WTC11 (cell line): ENCODE measurements at regions not wholly inside any gene's neighbourhood (a gene's known extent, or its start where the extent isn't known, plus 50 kb on each side); places are given as distances from the start of the nearest gene placed in this dataset.

Source experiments
- ATAC-seq: fragments of 200-7000 bp; cut with Tn5 transposase; 2 replicates; pipeline ENCODE4 v1.10.0; 2021; ENCODE audit warnings: mild to moderate bottlenecking, moderate library complexity
- CTCF ChIA-PET: fragments of 300-600 bp; sonication (Branson Sonifier 250); formaldehyde crosslinking; loops from one replicate; lab custom pipeline; 2021; ENCODE audit warnings: antibody characterized with exemption; lab: Charles Lee
- POLR2A ChIA-PET: fragments of 350-600 bp; sonication (Branson Sonifier 250); formaldehyde crosslinking; loops from one replicate; lab custom pipeline; 2021; ENCODE audit warnings: antibody characterized with exemption; lab: Charles Lee
- DNase-seq: peaks from one replicate; pipeline ENCODE4 v3.0.0; 2021; ENCODE audit warnings: low spot score
- H3K27ac Mint-ChIP-seq: 2 replicates; pipeline ENCODE4 v1.8.0; 2021; ENCODE audit warnings: mixed read lengths
- H3K27me3 Mint-ChIP-seq: 2 replicates; pipeline ENCODE4 v1.8.0; 2021; ENCODE audit warnings: low read depth, mild to moderate bottlenecking, moderate library complexity, mixed read lengths
- H3K36me3 Mint-ChIP-seq: 2 replicates; pipeline ENCODE4 v1.8.0; 2021; ENCODE audit warnings: mixed read lengths
- H3K4me1 Mint-ChIP-seq: 2 replicates; pipeline ENCODE4 v1.8.0; 2022; ENCODE audit warnings: mixed read lengths
- H3K4me3 Mint-ChIP-seq: 2 replicates; pipeline ENCODE4 v1.8.0; 2021; ENCODE audit warnings: mild to moderate bottlenecking, moderate library complexity, mixed read lengths
- H3K9me3 Mint-ChIP-seq: 2 replicates; pipeline ENCODE4 v1.8.0; 2021; ENCODE audit warnings: mixed read lengths
- ATF1 ChIP-seq: sonication (generic); formaldehyde crosslinking; IDR thresholded peaks from 2 replicates; pipeline ENCODE4 v1.8.1; 2023; ENCODE audit warnings: mild to moderate bottlenecking, moderate library complexity, missing genetic modification reagents
- CBFB ChIP-seq: sonication (generic); formaldehyde crosslinking; IDR thresholded peaks from 2 replicates; pipeline ENCODE4 v1.8.1; 2022; ENCODE audit warnings: mild to moderate bottlenecking, low read depth, missing genetic modification reagents
- ELF4 ChIP-seq: sonication (generic); formaldehyde crosslinking; IDR thresholded peaks from 2 replicates; pipeline ENCODE4 v1.8.1; 2022; ENCODE audit warnings: low read depth, mild to moderate bottlenecking, moderate library complexity, missing genetic modification reagents
- EMX1 ChIP-seq: fragments of 250-450 bp; sonication (Bioruptor Pico); IDR thresholded peaks from 2 replicates; pipeline ENCODE4 v1.8.0; 2021; ENCODE audit warnings: mild to moderate bottlenecking
- ETV6 ChIP-seq: sonication (generic); formaldehyde crosslinking; IDR thresholded peaks from 2 replicates; pipeline ENCODE4 v1.8.1; 2022; ENCODE audit warnings: mild to moderate bottlenecking, missing genetic modification reagents
- GTF2I ChIP-seq: fragments of 250-450 bp; sonication (Bioruptor Pico); conservative IDR thresholded peaks from 2 replicates; pipeline ENCODE4 v1.4.0; 2021; ENCODE audit warnings: mild to moderate bottlenecking
- HMGA2 ChIP-seq: fragments of 250-450 bp; sonication (Bioruptor Pico); IDR thresholded peaks from 2 replicates; pipeline ENCODE4 v1.4.0; 2021; ENCODE audit warnings: mild to moderate bottlenecking, moderate library complexity
- NFATC4 ChIP-seq: fragments of 250-450 bp; sonication (Bioruptor Pico); IDR thresholded peaks from 2 replicates; pipeline ENCODE4 v1.9.0; 2021; ENCODE audit warnings: mild to moderate bottlenecking
- NFYB ChIP-seq: sonication (generic); formaldehyde crosslinking; conservative IDR thresholded peaks from 2 replicates; pipeline ENCODE4 v1.8.0; 2022; ENCODE audit warnings: low read depth, missing genetic modification reagents
- NR3C1 ChIP-seq: sonication (generic); formaldehyde crosslinking; conservative IDR thresholded peaks from 2 replicates; pipeline ENCODE4 v1.8.1; 2023; ENCODE audit warnings: low read depth, mild to moderate bottlenecking, missing genetic modification reagents
- PRRX2 ChIP-seq: fragments of 250-450 bp; sonication (Bioruptor Pico); IDR thresholded peaks from 2 replicates; pipeline ENCODE4 v1.8.0; 2021; ENCODE audit warnings: mild to moderate bottlenecking
- SP1 ChIP-seq: sonication (generic); formaldehyde crosslinking; conservative IDR thresholded peaks from 2 replicates; pipeline ENCODE4 v1.8.1; 2022; ENCODE audit warnings: missing genetic modification reagents
- ZNF121 ChIP-seq: sonication (generic); formaldehyde crosslinking; IDR thresholded peaks from 2 replicates; pipeline ENCODE4 v1.8.0; 2023; ENCODE audit warnings: missing genetic modification reagents
- ZNF232 ChIP-seq: sonication (generic); formaldehyde crosslinking; IDR thresholded peaks from 2 replicates; pipeline ENCODE4 v1.8.0; 2022; ENCODE audit warnings: mild to moderate bottlenecking, missing genetic modification reagents
- ZNF396 ChIP-seq: fragments of 250-450 bp; sonication (Bioruptor Pico); IDR thresholded peaks from 2 replicates; pipeline ENCODE4 v1.8.0; 2021; ENCODE audit warnings: mild to moderate bottlenecking, moderate library complexity, borderline replicate concordance
- TF ChIP-seq, protein P1 (sequence below): sonication (generic); formaldehyde crosslinking; IDR thresholded peaks from 2 replicates; pipeline ENCODE4 v1.8.0; 2023; ENCODE audit warnings: mild to moderate bottlenecking, missing genetic modification reagents
- TF ChIP-seq, protein P2 (sequence below): sonication (generic); formaldehyde crosslinking; IDR thresholded peaks from 2 replicates; pipeline ENCODE4 v1.8.1; 2022; ENCODE audit warnings: mild to moderate bottlenecking, moderate library complexity, missing genetic modification reagents
- TF ChIP-seq, protein P3 (sequence below): fragments of 200-600 bp; IDR thresholded peaks from 2 replicates; pipeline ENCODE4 v1.8.0; 2022; ENCODE audit warnings: antibody characterized with exemption
- TF ChIP-seq, protein P4 (sequence below): sonication (generic); formaldehyde crosslinking; IDR thresholded peaks from 2 replicates; pipeline ENCODE4 v1.8.1; 2023; ENCODE audit warnings: mild to moderate bottlenecking, missing genetic modification reagents, borderline replicate concordance

DNA sequence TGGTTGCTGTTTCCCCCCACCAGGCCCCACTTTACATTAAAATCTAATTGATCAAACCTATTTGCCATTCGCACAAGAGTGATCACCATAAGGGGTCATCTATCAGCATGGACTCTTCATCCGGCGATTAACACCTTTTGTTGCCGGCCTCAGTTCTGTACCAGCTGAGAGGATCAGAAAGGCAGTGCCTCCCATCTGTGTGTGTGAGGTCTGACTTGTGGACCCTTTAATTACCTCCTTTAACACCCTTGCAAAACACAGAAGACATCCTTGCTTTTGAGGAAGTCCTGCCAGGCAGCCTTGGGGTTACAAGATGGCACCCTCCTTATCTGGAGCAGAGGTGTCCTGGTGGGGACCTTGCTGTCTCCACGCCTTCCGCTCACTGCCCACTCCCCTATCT, 77.2 kb upstream of the IRX3 start:
- POLR2A ChIA-PET: no interaction called here
- H3K4me1 Mint-ChIP-seq: peaks cover 49% of the 10 kb centered on the region

DNA sequence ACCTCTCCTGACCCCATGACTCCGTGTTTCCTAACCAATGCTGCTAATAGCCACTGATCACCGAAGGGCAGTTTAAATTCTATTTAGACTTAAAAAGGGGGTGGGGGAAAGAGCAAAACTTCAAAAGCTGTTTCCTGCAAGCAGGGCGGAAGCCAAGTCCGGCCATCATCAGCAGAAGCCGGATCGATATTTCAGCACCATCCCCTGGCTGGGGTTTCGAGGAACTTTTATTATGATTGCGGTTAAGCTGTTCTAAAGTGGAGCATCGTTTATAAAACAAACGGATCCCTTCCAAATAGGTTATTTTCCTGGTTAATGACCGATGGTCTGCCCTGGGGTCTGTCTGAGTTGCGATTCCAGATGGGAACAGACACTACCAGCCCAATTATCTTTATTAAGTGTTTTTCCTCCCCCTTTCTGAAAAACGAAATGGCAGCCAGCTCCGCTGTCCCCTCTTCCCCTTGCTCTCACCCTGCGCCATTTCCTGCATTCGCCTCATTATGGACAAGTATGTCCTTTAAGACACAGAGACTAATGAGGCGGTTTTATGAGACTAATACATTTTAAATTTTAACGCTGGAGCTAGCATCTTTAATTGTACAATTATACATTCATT, 76.1 kb upstream of the IRX3 start:
- no peaks in the 10 kb centered on the region for H3K36me3 Mint-ChIP-seq
- TF ChIP-seq NR3C1 (CRISPR knock-in tag): no peak
- TF ChIP-seq ATF1 (CRISPR knock-in tag): no peak
- no peak; the same call in 1 of the 2 replicates for TF ChIP-seq ZNF121 (CRISPR knock-in tag)
- TF ChIP-seq, protein P1, sequence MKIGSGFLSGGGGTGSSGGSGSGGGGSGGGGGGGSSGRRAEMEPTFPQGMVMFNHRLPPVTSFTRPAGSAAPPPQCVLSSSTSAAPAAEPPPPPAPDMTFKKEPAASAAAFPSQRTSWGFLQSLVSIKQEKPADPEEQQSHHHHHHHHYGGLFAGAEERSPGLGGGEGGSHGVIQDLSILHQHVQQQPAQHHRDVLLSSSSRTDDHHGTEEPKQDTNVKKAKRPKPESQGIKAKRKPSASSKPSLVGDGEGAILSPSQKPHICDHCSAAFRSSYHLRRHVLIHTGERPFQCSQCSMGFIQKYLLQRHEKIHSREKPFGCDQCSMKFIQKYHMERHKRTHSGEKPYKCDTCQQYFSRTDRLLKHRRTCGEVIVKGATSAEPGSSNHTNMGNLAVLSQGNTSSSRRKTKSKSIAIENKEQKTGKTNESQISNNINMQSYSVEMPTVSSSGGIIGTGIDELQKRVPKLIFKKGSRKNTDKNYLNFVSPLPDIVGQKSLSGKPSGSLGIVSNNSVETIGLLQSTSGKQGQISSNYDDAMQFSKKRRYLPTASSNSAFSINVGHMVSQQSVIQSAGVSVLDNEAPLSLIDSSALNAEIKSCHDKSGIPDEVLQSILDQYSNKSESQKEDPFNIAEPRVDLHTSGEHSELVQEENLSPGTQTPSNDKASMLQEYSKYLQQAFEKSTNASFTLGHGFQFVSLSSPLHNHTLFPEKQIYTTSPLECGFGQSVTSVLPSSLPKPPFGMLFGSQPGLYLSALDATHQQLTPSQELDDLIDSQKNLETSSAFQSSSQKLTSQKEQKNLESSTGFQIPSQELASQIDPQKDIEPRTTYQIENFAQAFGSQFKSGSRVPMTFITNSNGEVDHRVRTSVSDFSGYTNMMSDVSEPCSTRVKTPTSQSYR (CRISPR knock-in tag): no peak
- TF ChIP-seq CBFB (CRISPR knock-in tag): no peak
- TF ChIP-seq, protein P2, sequence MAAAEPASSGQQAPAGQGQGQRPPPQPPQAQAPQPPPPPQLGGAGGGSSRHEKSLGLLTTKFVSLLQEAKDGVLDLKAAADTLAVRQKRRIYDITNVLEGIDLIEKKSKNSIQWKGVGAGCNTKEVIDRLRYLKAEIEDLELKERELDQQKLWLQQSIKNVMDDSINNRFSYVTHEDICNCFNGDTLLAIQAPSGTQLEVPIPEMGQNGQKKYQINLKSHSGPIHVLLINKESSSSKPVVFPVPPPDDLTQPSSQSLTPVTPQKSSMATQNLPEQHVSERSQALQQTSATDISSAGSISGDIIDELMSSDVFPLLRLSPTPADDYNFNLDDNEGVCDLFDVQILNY (CRISPR knock-in tag): no peak
- TF ChIP-seq EMX1: no peak
- TF ChIP-seq PRRX2: no peak
- no peak for TF ChIP-seq HMGA2 (CRISPR knock-in tag)
- TF ChIP-seq, protein P3, sequence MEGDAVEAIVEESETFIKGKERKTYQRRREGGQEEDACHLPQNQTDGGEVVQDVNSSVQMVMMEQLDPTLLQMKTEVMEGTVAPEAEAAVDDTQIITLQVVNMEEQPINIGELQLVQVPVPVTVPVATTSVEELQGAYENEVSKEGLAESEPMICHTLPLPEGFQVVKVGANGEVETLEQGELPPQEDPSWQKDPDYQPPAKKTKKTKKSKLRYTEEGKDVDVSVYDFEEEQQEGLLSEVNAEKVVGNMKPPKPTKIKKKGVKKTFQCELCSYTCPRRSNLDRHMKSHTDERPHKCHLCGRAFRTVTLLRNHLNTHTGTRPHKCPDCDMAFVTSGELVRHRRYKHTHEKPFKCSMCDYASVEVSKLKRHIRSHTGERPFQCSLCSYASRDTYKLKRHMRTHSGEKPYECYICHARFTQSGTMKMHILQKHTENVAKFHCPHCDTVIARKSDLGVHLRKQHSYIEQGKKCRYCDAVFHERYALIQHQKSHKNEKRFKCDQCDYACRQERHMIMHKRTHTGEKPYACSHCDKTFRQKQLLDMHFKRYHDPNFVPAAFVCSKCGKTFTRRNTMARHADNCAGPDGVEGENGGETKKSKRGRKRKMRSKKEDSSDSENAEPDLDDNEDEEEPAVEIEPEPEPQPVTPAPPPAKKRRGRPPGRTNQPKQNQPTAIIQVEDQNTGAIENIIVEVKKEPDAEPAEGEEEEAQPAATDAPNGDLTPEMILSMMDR: no peak
- TF ChIP-seq NFATC4: no peak
- no peak for TF ChIP-seq ELF4 (CRISPR knock-in tag)
- TF ChIP-seq, all 79 proteins: peak for 0
- Mint-ChIP-seq H3K9me3 (no peaks in the 10 kb centered on the region), H3K4me3 (0 out of 2 replicates have a peak overlapping the region, but pooled peaks have one; percentile 17), H3K27me3 (peaks cover 3% of the 10 kb centered on the region), H3K27ac (no peak overlapping the region), H3K4me1 (peaks cover 50% of the 10 kb centered on the region)
- no peak for ATAC-seq
- no peak for DNase-seq
- POLR2A ChIA-PET: no interaction called here
- CTCF ChIA-PET: interaction anchor here (0.6 to 1.2 kb wide), 3 partner anchors 11 to 73 kb away, joined by 3 to 8 read pairs (median 6); no protein-coding TSS in a partner anchor

More for the DNA sequence above, 77.2 kb upstream of the IRX3 start:
- Mint-ChIP-seq H3K27me3 (peaks cover 3% of the 10 kb centered on the region), H3K4me3 (no peak overlapping the region), H3K36me3 (no peaks in the 10 kb centered on the region), H3K9me3 (no peaks in the 10 kb centered on the region), H3K27ac (no peak overlapping the region)
- TF ChIP-seq ZNF396 (CRISPR knock-in tag): no peak
- ATAC-seq: no peak
- no peak for DNase-seq
- CTCF ChIA-PET: interaction anchor here (0.6 kb wide), 1 partner anchor 74 kb away, joined by 8 read pairs; no protein-coding TSS in a partner anchor

DNA sequence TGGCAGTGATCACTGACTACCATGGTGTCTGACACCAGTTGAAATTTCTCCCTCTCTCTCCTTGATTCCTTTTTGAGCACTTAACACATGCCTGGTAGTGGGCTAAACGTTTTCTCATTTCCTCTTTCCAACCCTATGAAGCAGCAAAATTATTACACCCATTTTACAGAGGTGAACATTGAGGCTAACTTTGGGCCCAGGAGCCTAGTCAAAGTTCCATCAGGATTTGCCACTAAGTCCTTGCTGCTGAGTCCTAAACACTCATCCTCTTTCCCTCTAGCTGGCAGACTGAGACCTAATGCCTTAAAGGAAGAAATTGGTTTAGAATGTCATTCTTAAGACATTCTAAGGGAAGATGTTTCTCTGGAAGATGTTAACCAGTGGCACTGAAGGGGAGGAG, 74.7 kb upstream of the IRX3 start:
- ATAC-seq (no peak), DNase-seq (no peak)
- ChIA-PET CTCF (interaction anchor here (0.7 to 2.5 kb wide), 6 partner anchors 9 to 314 kb away, joined by 3 to 8 read pairs (median 4); no protein-coding TSS in a partner anchor), POLR2A (interaction anchor here (1.3 kb wide), 1 partner anchor 13 kb away, joined by 5 read pairs; no protein-coding TSS in a partner anchor)
- no peak overlapping the region for H3K27ac Mint-ChIP-seq
- peaks cover 50% of the 10 kb centered on the region for H3K4me1 Mint-ChIP-seq
- no peaks in the 10 kb centered on the region for H3K9me3 Mint-ChIP-seq
- no peak overlapping the region for H3K4me3 Mint-ChIP-seq
- TF ChIP-seq NFYB (CRISPR knock-in tag): no peak
- 0 out of 2 replicates have a peak, but pooled peaks have one; percentile 46 for TF ChIP-seq GTF2I (CRISPR knock-in tag)
- TF ChIP-seq ZNF232 (CRISPR knock-in tag): no peak
- TF ChIP-seq, protein P4, sequence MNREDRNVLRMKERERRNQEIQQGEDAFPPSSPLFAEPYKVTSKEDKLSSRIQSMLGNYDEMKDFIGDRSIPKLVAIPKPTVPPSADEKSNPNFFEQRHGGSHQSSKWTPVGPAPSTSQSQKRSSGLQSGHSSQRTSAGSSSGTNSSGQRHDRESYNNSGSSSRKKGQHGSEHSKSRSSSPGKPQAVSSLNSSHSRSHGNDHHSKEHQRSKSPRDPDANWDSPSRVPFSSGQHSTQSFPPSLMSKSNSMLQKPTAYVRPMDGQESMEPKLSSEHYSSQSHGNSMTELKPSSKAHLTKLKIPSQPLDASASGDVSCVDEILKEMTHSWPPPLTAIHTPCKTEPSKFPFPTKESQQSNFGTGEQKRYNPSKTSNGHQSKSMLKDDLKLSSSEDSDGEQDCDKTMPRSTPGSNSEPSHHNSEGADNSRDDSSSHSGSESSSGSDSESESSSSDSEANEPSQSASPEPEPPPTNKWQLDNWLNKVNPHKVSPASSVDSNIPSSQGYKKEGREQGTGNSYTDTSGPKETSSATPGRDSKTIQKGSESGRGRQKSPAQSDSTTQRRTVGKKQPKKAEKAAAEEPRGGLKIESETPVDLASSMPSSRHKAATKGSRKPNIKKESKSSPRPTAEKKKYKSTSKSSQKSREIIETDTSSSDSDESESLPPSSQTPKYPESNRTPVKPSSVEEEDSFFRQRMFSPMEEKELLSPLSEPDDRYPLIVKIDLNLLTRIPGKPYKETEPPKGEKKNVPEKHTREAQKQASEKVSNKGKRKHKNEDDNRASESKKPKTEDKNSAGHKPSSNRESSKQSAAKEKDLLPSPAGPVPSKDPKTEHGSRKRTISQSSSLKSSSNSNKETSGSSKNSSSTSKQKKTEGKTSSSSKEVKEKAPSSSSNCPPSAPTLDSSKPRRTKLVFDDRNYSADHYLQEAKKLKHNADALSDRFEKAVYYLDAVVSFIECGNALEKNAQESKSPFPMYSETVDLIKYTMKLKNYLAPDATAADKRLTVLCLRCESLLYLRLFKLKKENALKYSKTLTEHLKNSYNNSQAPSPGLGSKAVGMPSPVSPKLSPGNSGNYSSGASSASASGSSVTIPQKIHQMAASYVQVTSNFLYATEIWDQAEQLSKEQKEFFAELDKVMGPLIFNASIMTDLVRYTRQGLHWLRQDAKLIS (CRISPR knock-in tag): no peak
- no peak for TF ChIP-seq ETV6 (CRISPR knock-in tag)
- TF ChIP-seq SP1 (CRISPR knock-in tag): no peak
- H3K36me3 Mint-ChIP-seq: no peaks in the 10 kb centered on the region
- peaks cover 3% of the 10 kb centered on the region for H3K27me3 Mint-ChIP-seq
